GM12892 (cell line): ENCODE measurements at regions not wholly inside any gene's neighbourhood (a gene's known extent, or its start where the extent isn't known, plus 50 kb on each side); places are given as distances from the start of the nearest gene placed in this dataset.
"Not testable (repeated sequence)": the region's sequence is repeated elsewhere in the genome, so short reads cannot be mapped to it uniquely, and the experiment has no call there.

Experiments
- POLR2A ChIP-seq: IDR thresholded peaks from 2 replicates; pipeline ENCODE4 v1.6.1; 2011; ENCODE audit warnings: low read depth, low read length, control low read depth
- POLR2AphosphoS5 ChIP-seq: IDR thresholded peaks from 2 replicates; pipeline ENCODE4 v1.6.1; 2011; ENCODE audit warnings: low read depth, low read length, control low read depth
- TAF1 ChIP-seq: IDR thresholded peaks from 2 replicates; pipeline ENCODE4 v1.6.1; 2011; ENCODE audit warnings: low read depth, mild to moderate bottlenecking, control low read depth, low read length, borderline replicate concordance

- not testable (repeated sequence) for TF ChIP-seq POLR2AphosphoS5, POLR2A, TAF1
These were observed 186.6 kb downstream of the BCL2L11 start for GRCh38 chr2:111307302-111307701.
